ENCODE measurements at regions not wholly inside any gene's neighbourhood (a gene's known extent, or its start where the extent isn't known, plus 50 kb on each side); places are given as distances from the start of the nearest gene placed in this dataset.

GRCh38 chr12:83388551-83388950 is 701.8 kb downstream of the TMTC2 start:
- no peak for FAIRE-seq
- TF ChIP-seq CTCF (IDR thresholded peaks at IDR 0.05; ENCODE audit: insufficient read depth, low read length, severe bottlenecking) = no peak
- DNase-seq (ENCODE audit: low read depth) = no peak
- no peak overlapping the region for H3K4me3 ChIP-seq (ENCODE audit: low read depth, low read length)
- H3K36me3 ChIP-seq (ENCODE audit: control insufficient read depth, insufficient read depth, low read length) = no peaks in the 10 kb centered on the region
- H3K27me3 ChIP-seq (ENCODE audit: control insufficient read depth, insufficient read depth, low read length) = no peaks in the 10 kb centered on the region

- FAIRE-seq (no peak), DNase-seq (ENCODE audit: low read depth) (no peak)
- Histone ChIP-seq H3K4me3 (ENCODE audit: low read depth, low read length) (no peak overlapping the region), H3K27me3 (ENCODE audit: control insufficient read depth, insufficient read depth, low read length) (no peaks in the 10 kb centered on the region), H3K36me3 (ENCODE audit: control insufficient read depth, insufficient read depth, low read length) (no peaks in the 10 kb centered on the region)
- TF ChIP-seq CTCF (IDR thresholded peaks at IDR 0.05; ENCODE audit: insufficient read depth, low read length, severe bottlenecking) = no peak
These were observed 700.0 kb downstream of the TMTC2 start for GRCh38 chr12:83386527-83387264.

- no peaks in the 10 kb centered on the region for H3K36me3 ChIP-seq (ENCODE audit: control insufficient read depth, insufficient read depth, low read length)
- no peak overlapping the region for H3K4me3 ChIP-seq (ENCODE audit: low read depth, low read length)
- FAIRE-seq = no peak
- no peaks in the 10 kb centered on the region for H3K27me3 ChIP-seq (ENCODE audit: control insufficient read depth, insufficient read depth, low read length)
- no peak for TF ChIP-seq CTCF (IDR thresholded peaks at IDR 0.05; ENCODE audit: insufficient read depth, low read length, severe bottlenecking)
- DNase-seq (ENCODE audit: low read depth) = no peak
These were observed 691.6 kb downstream of the TMTC2 start for GRCh38 chr12:83378186-83378727.

- no peak for TF ChIP-seq CTCF (IDR thresholded peaks at IDR 0.05; ENCODE audit: insufficient read depth, low read length, severe bottlenecking)
- Histone ChIP-seq H3K27me3 (ENCODE audit: control insufficient read depth, insufficient read depth, low read length) (no peaks in the 10 kb centered on the region), H3K4me3 (ENCODE audit: low read depth, low read length) (no peak overlapping the region), H3K36me3 (ENCODE audit: control insufficient read depth, insufficient read depth, low read length) (no peaks in the 10 kb centered on the region)
- no peak for FAIRE-seq
- no peak for DNase-seq (ENCODE audit: low read depth)
These were observed 678.6 kb downstream of the TMTC2 start for GRCh38 chr12:83365317-83365716.

- no peak for DNase-seq (ENCODE audit: low read depth)
- no peak overlapping the region for H3K4me3 ChIP-seq (ENCODE audit: low read depth, low read length)
- H3K27me3 ChIP-seq (ENCODE audit: control insufficient read depth, insufficient read depth, low read length) = no peaks in the 10 kb centered on the region
- no peak for FAIRE-seq
- no peaks in the 10 kb centered on the region for H3K36me3 ChIP-seq (ENCODE audit: control insufficient read depth, insufficient read depth, low read length)
- TF ChIP-seq CTCF (IDR thresholded peaks at IDR 0.05; ENCODE audit: insufficient read depth, low read length, severe bottlenecking) = no peak
These were observed 674.8 kb downstream of the TMTC2 start for GRCh38 chr12:83361475-83361874.

- no peaks in the 10 kb centered on the region for H3K36me3 ChIP-seq (ENCODE audit: control insufficient read depth, insufficient read depth, low read length)
- TF ChIP-seq CTCF (IDR thresholded peaks at IDR 0.05; ENCODE audit: insufficient read depth, low read length, severe bottlenecking) = no peak
- no peaks in the 10 kb centered on the region for H3K27me3 ChIP-seq (ENCODE audit: control insufficient read depth, insufficient read depth, low read length)
- no peak overlapping the region for H3K4me3 ChIP-seq (ENCODE audit: low read depth, low read length)
- FAIRE-seq (no peak), DNase-seq (ENCODE audit: low read depth) (no peak)
These were observed 674.4 kb downstream of the TMTC2 start for GRCh38 chr12:83361071-83361470.

All from bronchial epithelial cell (primary cell).